ENCODE measurements at regions not wholly inside any gene's neighbourhood (a gene's known extent, or its start where the extent isn't known, plus 50 kb on each side); places are given as distances from the start of the nearest gene placed in this dataset.

- POLR2A ChIA-PET = interaction anchor here (0.5 kb wide), 1 partner anchor 1167 kb away, joined by 3 read pairs; no protein-coding TSS in a partner anchor
- Mint-ChIP-seq H3K9me3 (ENCODE audit: unreplicated experiment) (no peaks in the 10 kb centered on the region), H3K4me3 (ENCODE audit: unreplicated experiment) (no peak overlapping the region), H3K4me1 (ENCODE audit: insufficient read depth, unreplicated experiment) (no peaks in the 10 kb centered on the region), H3K27me3 (ENCODE audit: insufficient read depth, unreplicated experiment) (peaks cover 41% of the 10 kb centered on the region), H3K36me3 (ENCODE audit: insufficient read depth, unreplicated experiment) (no peaks in the 10 kb centered on the region), H3K27ac (ENCODE audit: low read depth, unreplicated experiment) (no peak overlapping the region)
- CTCF ChIA-PET = interaction anchor here (0.6 to 2.8 kb wide), 20 partner anchors 9 to 1255 kb away, joined by 3 to 13 read pairs (median 4); no protein-coding TSS in a partner anchor
- no TSS peak for BruUV-seq (replicated peaks)
- TF ChIP-seq, protein P1, sequence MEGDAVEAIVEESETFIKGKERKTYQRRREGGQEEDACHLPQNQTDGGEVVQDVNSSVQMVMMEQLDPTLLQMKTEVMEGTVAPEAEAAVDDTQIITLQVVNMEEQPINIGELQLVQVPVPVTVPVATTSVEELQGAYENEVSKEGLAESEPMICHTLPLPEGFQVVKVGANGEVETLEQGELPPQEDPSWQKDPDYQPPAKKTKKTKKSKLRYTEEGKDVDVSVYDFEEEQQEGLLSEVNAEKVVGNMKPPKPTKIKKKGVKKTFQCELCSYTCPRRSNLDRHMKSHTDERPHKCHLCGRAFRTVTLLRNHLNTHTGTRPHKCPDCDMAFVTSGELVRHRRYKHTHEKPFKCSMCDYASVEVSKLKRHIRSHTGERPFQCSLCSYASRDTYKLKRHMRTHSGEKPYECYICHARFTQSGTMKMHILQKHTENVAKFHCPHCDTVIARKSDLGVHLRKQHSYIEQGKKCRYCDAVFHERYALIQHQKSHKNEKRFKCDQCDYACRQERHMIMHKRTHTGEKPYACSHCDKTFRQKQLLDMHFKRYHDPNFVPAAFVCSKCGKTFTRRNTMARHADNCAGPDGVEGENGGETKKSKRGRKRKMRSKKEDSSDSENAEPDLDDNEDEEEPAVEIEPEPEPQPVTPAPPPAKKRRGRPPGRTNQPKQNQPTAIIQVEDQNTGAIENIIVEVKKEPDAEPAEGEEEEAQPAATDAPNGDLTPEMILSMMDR (IDR thresholded peaks at IDR 0.05; ENCODE audit: unreplicated experiment) = peak; percentile 81
- DNase-seq (ENCODE audit: unreplicated experiment) = peak; percentile 46
- intact Hi-C loops (cut with micrococcal nuclease) = loop anchor here (1.0 to 10.0 kb wide), 5 partner anchors 136 to 1170 kb away; no protein-coding TSS in a partner anchor
These were observed 70.5 kb upstream of the KLHL25 start for GRCh38 chr15:85865070-85865684.

GRCh38 chr15:85867250-85867649, 72.5 kb upstream of the KLHL25 start:
- H3K9me3 Mint-ChIP-seq (ENCODE audit: unreplicated experiment) = no peaks in the 10 kb centered on the region
- TF ChIP-seq, protein P1 (IDR thresholded peaks at IDR 0.05; ENCODE audit: unreplicated experiment) = no peak
- intact Hi-C loops (cut with micrococcal nuclease) = loop anchor here (10.0 kb wide), 1 partner anchor 1168 kb away; no protein-coding TSS in a partner anchor
- POLR2A ChIA-PET = interaction anchor here (1.0 kb wide), 1 partner anchor 13 kb away, joined by 3 read pairs; no protein-coding TSS in a partner anchor
- DNase-seq (ENCODE audit: unreplicated experiment) = no peak
- H3K36me3 Mint-ChIP-seq (ENCODE audit: insufficient read depth, unreplicated experiment) = no peaks in the 10 kb centered on the region
- CTCF ChIA-PET = interaction anchor here (0.6 to 1.3 kb wide), 2 partner anchors 9 to 757 kb away, joined by 3 to 4 read pairs; no protein-coding TSS in a partner anchor
- H3K4me3 Mint-ChIP-seq (ENCODE audit: unreplicated experiment) = no peak overlapping the region
- H3K4me1 Mint-ChIP-seq (ENCODE audit: insufficient read depth, unreplicated experiment) = no peaks in the 10 kb centered on the region
- BruUV-seq (replicated peaks) = no TSS peak
- peaks cover 41% of the 10 kb centered on the region for H3K27me3 Mint-ChIP-seq (ENCODE audit: insufficient read depth, unreplicated experiment)
- H3K27ac Mint-ChIP-seq (ENCODE audit: low read depth, unreplicated experiment) = no peak overlapping the region

- Mint-ChIP-seq H3K4me1 (ENCODE audit: insufficient read depth, unreplicated experiment) (no peaks in the 10 kb centered on the region), H3K27me3 (ENCODE audit: insufficient read depth, unreplicated experiment) (peaks cover 53% of the 10 kb centered on the region), H3K9me3 (ENCODE audit: unreplicated experiment) (no peaks in the 10 kb centered on the region), H3K4me3 (ENCODE audit: unreplicated experiment) (no peak overlapping the region), H3K36me3 (ENCODE audit: insufficient read depth, unreplicated experiment) (no peaks in the 10 kb centered on the region), H3K27ac (ENCODE audit: low read depth, unreplicated experiment) (no peak overlapping the region)
- intact Hi-C loops (cut with micrococcal nuclease) = loop anchor here (10.0 kb wide), 1 partner anchor 1166 kb away; no protein-coding TSS in a partner anchor
- no peak for DNase-seq (ENCODE audit: unreplicated experiment)
- no TSS peak for BruUV-seq (replicated peaks)
- POLR2A ChIA-PET = no interaction called here
- TF ChIP-seq, protein P1 (IDR thresholded peaks at IDR 0.05; ENCODE audit: unreplicated experiment) = no peak
- CTCF ChIA-PET = interaction anchor here (0.6 to 1.5 kb wide), 7 partner anchors 10 to 371 kb away, joined by 3 to 12 read pairs (median 3); no protein-coding TSS in a partner anchor
These were observed 74.4 kb upstream of the KLHL25 start for GRCh38 chr15:85869124-85869523.

- peaks cover 51% of the 10 kb centered on the region for H3K27me3 Mint-ChIP-seq (ENCODE audit: insufficient read depth, unreplicated experiment)
These were observed 75.7 kb upstream of the KLHL25 start for GRCh38 chr15:85870216-85871014.

More at GRCh38 chr15:85870216-85871014, 75.7 kb upstream of the KLHL25 start:
- no TSS peak for BruUV-seq (replicated peaks)
- TF ChIP-seq, protein P1 (IDR thresholded peaks at IDR 0.05; ENCODE audit: unreplicated experiment) = no peak
- Mint-ChIP-seq H3K4me1 (ENCODE audit: insufficient read depth, unreplicated experiment) (no peaks in the 10 kb centered on the region), H3K27ac (ENCODE audit: low read depth, unreplicated experiment) (no peak overlapping the region), H3K9me3 (ENCODE audit: unreplicated experiment) (no peaks in the 10 kb centered on the region), H3K36me3 (ENCODE audit: insufficient read depth, unreplicated experiment) (no peaks in the 10 kb centered on the region), H3K4me3 (ENCODE audit: unreplicated experiment) (no peak overlapping the region)
- intact Hi-C loops (cut with micrococcal nuclease) = no loop called here
- no peak for DNase-seq (ENCODE audit: unreplicated experiment)
- ChIA-PET CTCF (interaction anchor here (0.9 to 1.5 kb wide), 3 partner anchors 10 to 361 kb away, joined by 3 to 4 read pairs (median 3); no protein-coding TSS in a partner anchor), POLR2A (no interaction called here)

Measured in MCF 10A (cell line).